GM23338 (cell line): ENCODE measurements at regions not wholly inside any gene's neighbourhood (a gene's known extent, or its start where the extent isn't known, plus 50 kb on each side); places are given as distances from the start of the nearest gene placed in this dataset.

ENCODE experiments used
- CREB1 ChIP-seq: fragments of 250-450 bp; sonication (Bioruptor Pico); IDR thresholded peaks from 2 replicates; pipeline ENCODE4 v1.5.0; 2020; ENCODE audit warnings: low read depth, mild to moderate bottlenecking, moderate library complexity
- CTCF ChIP-seq, 2 experiments: fragments of 200-600 bp in 1 of 2; sonication (generic) in 1 of 2; conservative IDR thresholded peaks; 2 replicates each; pipeline versions ENCODE4 v1.5.1 to v1.6.1; 2016 to 2017; ENCODE audit warnings: antibody characterized with exemption in 2 of 2, low read depth in 2 of 2, mild to moderate bottlenecking in 2 of 2, moderate library complexity in 1 of 2
- EZH2 ChIP-seq: fragments of 200-600 bp; sonication (generic); IDR thresholded peaks from one replicate; pipeline ENCODE4 v1.8.0; 2017; ENCODE audit warnings: antibody characterized with exemption, mild to moderate bottlenecking, low read depth; ENCODE audit not compliant: unreplicated experiment
- EZH2phosphoT487 ChIP-seq: fragments of 200-600 bp; sonication (generic); IDR thresholded peaks from one replicate; pipeline ENCODE4 v1.8.1; 2018; ENCODE audit warnings: antibody characterized with exemption; ENCODE audit not compliant: unreplicated experiment
- JUNB ChIP-seq: IDR thresholded peaks from one replicate; pipeline ENCODE4 v1.6.1; 2016; ENCODE audit warnings: antibody characterized with exemption; ENCODE audit not compliant: unreplicated experiment
- POLR2AphosphoS5 ChIP-seq: IDR thresholded peaks from 2 replicates; pipeline ENCODE4 v1.6.1; 2016; ENCODE audit warnings: antibody characterized with exemption, low read depth
- REST ChIP-seq: IDR thresholded peaks from one replicate; pipeline ENCODE4 v1.6.1; 2018; ENCODE audit warnings: antibody characterized with exemption; ENCODE audit not compliant: unreplicated experiment
- STAT1 ChIP-seq: IDR thresholded peaks from one replicate; pipeline ENCODE4 v1.6.1; 2016; ENCODE audit warnings: antibody characterized with exemption; ENCODE audit not compliant: unreplicated experiment
- ZNF114 ChIP-seq: fragments of 250-450 bp; sonication (Bioruptor Pico); IDR thresholded peaks from 2 replicates; pipeline ENCODE4 v1.5.0; 2020; ENCODE audit warnings: mild to moderate bottlenecking, moderate library complexity
- ZNF331 ChIP-seq: fragments of 250-450 bp; sonication (Bioruptor Pico); IDR thresholded peaks from 2 replicates; pipeline ENCODE4 v1.5.0; 2020; ENCODE audit warnings: low read depth, mild to moderate bottlenecking, moderate library complexity
- ZNF462 ChIP-seq: fragments of 250-450 bp; sonication (Bioruptor Pico); IDR thresholded peaks from 2 replicates; pipeline ENCODE4 v1.5.0; 2020; ENCODE audit warnings: mild to moderate bottlenecking, moderate library complexity
- TF ChIP-seq, protein P1 (sequence below): IDR thresholded peaks from 2 replicates; pipeline ENCODE4 v1.6.1; 2016; ENCODE audit warnings: antibody characterized with exemption

DNA sequence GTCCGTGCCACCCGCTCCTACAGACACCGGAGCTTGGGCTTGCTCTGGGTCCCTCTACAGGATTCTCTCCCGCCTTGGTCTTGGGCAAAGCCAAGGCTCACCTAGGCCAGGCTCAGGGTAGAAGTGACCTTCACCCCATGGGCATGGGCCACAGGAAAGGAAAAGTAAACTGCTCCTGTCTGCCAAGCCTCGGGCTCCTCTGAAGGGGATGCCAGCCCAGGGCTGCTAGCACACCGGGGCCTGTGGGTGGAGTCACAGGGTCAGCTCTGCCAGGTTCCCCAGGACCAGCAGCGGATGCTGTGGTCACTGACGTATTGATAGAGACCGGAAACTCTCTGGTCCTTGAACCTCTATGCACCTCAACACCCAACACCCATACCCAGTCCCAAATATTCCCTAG is 222.7 kb upstream of the MGMT start:
- TF ChIP-seq CTCF (conservative IDR thresholded peaks at IDR 0.05; ENCODE audit: low read depth in 2 of 2) (no peak), EZH2 (no peak), EZH2phosphoT487 (no peak), CREB1 (CRISPR knock-in tag) (no peak), REST (no peak), JUNB (no peak), POLR2AphosphoS5 (no peak), ZNF331 (CRISPR knock-in tag) (no peak), STAT1 (no peak), ZNF462 (CRISPR knock-in tag) (no peak), ZNF114 (CRISPR knock-in tag) (no peak)
- TF ChIP-seq, protein P1, sequence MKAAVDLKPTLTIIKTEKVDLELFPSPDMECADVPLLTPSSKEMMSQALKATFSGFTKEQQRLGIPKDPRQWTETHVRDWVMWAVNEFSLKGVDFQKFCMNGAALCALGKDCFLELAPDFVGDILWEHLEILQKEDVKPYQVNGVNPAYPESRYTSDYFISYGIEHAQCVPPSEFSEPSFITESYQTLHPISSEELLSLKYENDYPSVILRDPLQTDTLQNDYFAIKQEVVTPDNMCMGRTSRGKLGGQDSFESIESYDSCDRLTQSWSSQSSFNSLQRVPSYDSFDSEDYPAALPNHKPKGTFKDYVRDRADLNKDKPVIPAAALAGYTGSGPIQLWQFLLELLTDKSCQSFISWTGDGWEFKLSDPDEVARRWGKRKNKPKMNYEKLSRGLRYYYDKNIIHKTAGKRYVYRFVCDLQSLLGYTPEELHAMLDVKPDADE: no peak
